SK-N-SH treated with all-trans-retinoic acid at 6 μM for 48 hours (cell line): ENCODE measurements at regions not wholly inside any gene's neighbourhood (a gene's known extent, or its start where the extent isn't known, plus 50 kb on each side); places are given as distances from the start of the nearest gene placed in this dataset.

Experiments
- ARNTL ChIP-seq: fragments of 450-650 bp; formaldehyde crosslinking; IDR thresholded peaks from 2 replicates; pipeline ENCODE4 v1.5.0; 2020; ENCODE audit warnings: low read depth, mild to moderate bottlenecking, moderate library complexity, borderline replicate concordance
- BACH2 ChIP-seq: fragments of 250-450 bp; sonication (Bioruptor Pico); IDR thresholded peaks from 2 replicates; pipeline ENCODE4 v1.9.0; 2021; ENCODE audit warnings: mild to moderate bottlenecking, borderline replicate concordance
- CREB5 ChIP-seq: fragments of 250-450 bp; sonication (Bioruptor Pico); IDR thresholded peaks from 2 replicates; pipeline ENCODE4 v1.5.1; 2020; ENCODE audit warnings: low read depth, mild to moderate bottlenecking, moderate library complexity
- CSDC2 ChIP-seq: fragments of 250-450 bp; sonication (Bioruptor Pico); IDR thresholded peaks from 2 replicates; pipeline ENCODE4 v1.5.0; 2020; ENCODE audit warnings: mild to moderate bottlenecking, moderate library complexity
- GLIS3 ChIP-seq: fragments of 250-450 bp; sonication (Bioruptor Pico); IDR thresholded peaks from 2 replicates; pipeline ENCODE4 v1.5.0; 2020; ENCODE audit warnings: mild to moderate bottlenecking, moderate library complexity
- PATZ1 ChIP-seq: fragments of 250-450 bp; sonication (Bioruptor Pico); IDR thresholded peaks from 2 replicates; pipeline ENCODE4 v1.8.0; 2020; ENCODE audit warnings: mild to moderate bottlenecking, moderate library complexity, borderline replicate concordance
- TSHZ2 ChIP-seq: fragments of 250-450 bp; sonication (Bioruptor Pico); IDR thresholded peaks from 2 replicates; pipeline ENCODE4 v1.5.0; 2020; ENCODE audit warnings: mild to moderate bottlenecking, moderate library complexity
- ZFP30 ChIP-seq: fragments of 450-650 bp; formaldehyde crosslinking; IDR thresholded peaks from 2 replicates; pipeline ENCODE4 v1.5.0; 2022; ENCODE audit warnings: mild to moderate bottlenecking, moderate library complexity
- ZNF565 ChIP-seq: fragments of 450-650 bp; formaldehyde crosslinking; conservative IDR thresholded peaks from 2 replicates; pipeline ENCODE4 v1.5.0; 2020; ENCODE audit warnings: low read depth, mild to moderate bottlenecking, moderate library complexity
- ZNF8 ChIP-seq: fragments of 450-650 bp; formaldehyde crosslinking; IDR thresholded peaks from 2 replicates; pipeline ENCODE4 v1.5.0; 2020; ENCODE audit warnings: mild to moderate bottlenecking, moderate library complexity

GRCh38 chr3:56884387-56884786 is 82.6 kb upstream of the ARHGEF3 start:
- no peak for TF ChIP-seq CREB5 (CRISPR knock-in tag)
- TF ChIP-seq CSDC2: no peak
- TF ChIP-seq PATZ1: no peak
- no peak for TF ChIP-seq GLIS3 (CRISPR knock-in tag)
- no peak for TF ChIP-seq BACH2 (CRISPR knock-in tag)
- no peak for TF ChIP-seq ZNF565 (CRISPR knock-in tag)
- no peak for TF ChIP-seq TSHZ2
- TF ChIP-seq ZFP30: no peak
- no peak for TF ChIP-seq ZNF8 (CRISPR knock-in tag)
- TF ChIP-seq ARNTL (CRISPR knock-in tag): no peak
